GM23338 (cell line): ENCODE measurements at regions not wholly inside any gene's neighbourhood (a gene's known extent, or its start where the extent isn't known, plus 50 kb on each side); places are given as distances from the start of the nearest gene placed in this dataset.

Experiments
- CREB1 ChIP-seq: fragments of 250-450 bp; sonication (Bioruptor Pico); IDR thresholded peaks from 2 replicates; pipeline ENCODE4 v1.5.0; 2020; ENCODE audit warnings: low read depth, mild to moderate bottlenecking, moderate library complexity
- EZH2 ChIP-seq: fragments of 200-600 bp; sonication (generic); IDR thresholded peaks from one replicate; pipeline ENCODE4 v1.8.0; 2017; ENCODE audit warnings: antibody characterized with exemption, mild to moderate bottlenecking, low read depth; ENCODE audit not compliant: unreplicated experiment
- EZH2phosphoT487 ChIP-seq: fragments of 200-600 bp; sonication (generic); IDR thresholded peaks from one replicate; pipeline ENCODE4 v1.8.1; 2018; ENCODE audit warnings: antibody characterized with exemption; ENCODE audit not compliant: unreplicated experiment
- JUNB ChIP-seq: IDR thresholded peaks from one replicate; pipeline ENCODE4 v1.6.1; 2016; ENCODE audit warnings: antibody characterized with exemption; ENCODE audit not compliant: unreplicated experiment
- NANOG ChIP-seq: IDR thresholded peaks from 2 replicates; pipeline ENCODE4 v1.6.1; 2016; ENCODE audit warnings: antibody characterized with exemption, borderline replicate concordance
- POLR2AphosphoS5 ChIP-seq: IDR thresholded peaks from 2 replicates; pipeline ENCODE4 v1.6.1; 2016; ENCODE audit warnings: antibody characterized with exemption, low read depth
- STAT1 ChIP-seq: IDR thresholded peaks from one replicate; pipeline ENCODE4 v1.6.1; 2016; ENCODE audit warnings: antibody characterized with exemption; ENCODE audit not compliant: unreplicated experiment
- ZNF114 ChIP-seq: fragments of 250-450 bp; sonication (Bioruptor Pico); IDR thresholded peaks from 2 replicates; pipeline ENCODE4 v1.5.0; 2020; ENCODE audit warnings: mild to moderate bottlenecking, moderate library complexity
- ZNF331 ChIP-seq: fragments of 250-450 bp; sonication (Bioruptor Pico); IDR thresholded peaks from 2 replicates; pipeline ENCODE4 v1.5.0; 2020; ENCODE audit warnings: low read depth, mild to moderate bottlenecking, moderate library complexity
- TF ChIP-seq, protein P1 (sequence below), 2 experiments: fragments of 200-600 bp in 1 of 2; sonication (generic) in 1 of 2; conservative IDR thresholded peaks; 2 replicates each; pipeline versions ENCODE4 v1.5.1 to v1.6.1; 2016 to 2017; ENCODE audit warnings: antibody characterized with exemption in 2 of 2, low read depth in 2 of 2, mild to moderate bottlenecking in 2 of 2, moderate library complexity in 1 of 2
- TF ChIP-seq, protein P2 (sequence below): IDR thresholded peaks from one replicate; pipeline ENCODE4 v1.6.1; 2018; ENCODE audit warnings: antibody characterized with exemption; ENCODE audit not compliant: unreplicated experiment
- TF ChIP-seq, protein P3 (sequence below): IDR thresholded peaks from 2 replicates; pipeline ENCODE4 v1.6.1; 2016; ENCODE audit warnings: antibody characterized with exemption
- TF ChIP-seq, protein P4 (sequence below): fragments of 250-450 bp; sonication (Bioruptor Pico); IDR thresholded peaks from 2 replicates; pipeline ENCODE4 v1.5.0; 2020; ENCODE audit warnings: mild to moderate bottlenecking, moderate library complexity

DNA sequence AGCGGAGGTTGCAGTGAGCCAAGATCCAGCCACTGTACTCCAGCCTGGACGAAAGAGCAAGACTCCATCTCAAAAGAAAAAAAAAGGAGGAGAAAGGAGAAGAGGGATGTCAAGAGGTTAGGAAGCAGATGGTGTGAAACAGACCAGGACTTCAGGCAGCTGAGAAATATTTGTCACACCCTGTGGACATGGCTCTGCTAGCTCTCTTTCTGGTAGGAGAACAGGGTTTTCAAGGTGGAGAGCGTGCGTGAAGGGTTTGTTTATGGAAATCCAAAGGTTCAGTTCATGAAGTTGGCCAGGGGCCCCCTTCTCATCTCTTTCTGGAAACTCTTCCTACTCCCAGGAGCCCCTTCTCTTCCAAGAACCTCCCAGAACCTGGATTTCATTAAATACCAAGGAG is 110.8 kb upstream of the GALNT17 start:
- TF ChIP-seq POLR2AphosphoS5 (no peak), EZH2 (no peak), EZH2phosphoT487 (no peak), JUNB (no peak), ZNF331 (CRISPR knock-in tag) (no peak), CREB1 (no peak), STAT1 (no peak), ZNF114 (CRISPR knock-in tag) (no peak), NANOG (no peak)
- TF ChIP-seq, protein P1, sequence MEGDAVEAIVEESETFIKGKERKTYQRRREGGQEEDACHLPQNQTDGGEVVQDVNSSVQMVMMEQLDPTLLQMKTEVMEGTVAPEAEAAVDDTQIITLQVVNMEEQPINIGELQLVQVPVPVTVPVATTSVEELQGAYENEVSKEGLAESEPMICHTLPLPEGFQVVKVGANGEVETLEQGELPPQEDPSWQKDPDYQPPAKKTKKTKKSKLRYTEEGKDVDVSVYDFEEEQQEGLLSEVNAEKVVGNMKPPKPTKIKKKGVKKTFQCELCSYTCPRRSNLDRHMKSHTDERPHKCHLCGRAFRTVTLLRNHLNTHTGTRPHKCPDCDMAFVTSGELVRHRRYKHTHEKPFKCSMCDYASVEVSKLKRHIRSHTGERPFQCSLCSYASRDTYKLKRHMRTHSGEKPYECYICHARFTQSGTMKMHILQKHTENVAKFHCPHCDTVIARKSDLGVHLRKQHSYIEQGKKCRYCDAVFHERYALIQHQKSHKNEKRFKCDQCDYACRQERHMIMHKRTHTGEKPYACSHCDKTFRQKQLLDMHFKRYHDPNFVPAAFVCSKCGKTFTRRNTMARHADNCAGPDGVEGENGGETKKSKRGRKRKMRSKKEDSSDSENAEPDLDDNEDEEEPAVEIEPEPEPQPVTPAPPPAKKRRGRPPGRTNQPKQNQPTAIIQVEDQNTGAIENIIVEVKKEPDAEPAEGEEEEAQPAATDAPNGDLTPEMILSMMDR (conservative IDR thresholded peaks at IDR 0.05; ENCODE audit: low read depth in 2 of 2): no peak
- TF ChIP-seq, protein P2, sequence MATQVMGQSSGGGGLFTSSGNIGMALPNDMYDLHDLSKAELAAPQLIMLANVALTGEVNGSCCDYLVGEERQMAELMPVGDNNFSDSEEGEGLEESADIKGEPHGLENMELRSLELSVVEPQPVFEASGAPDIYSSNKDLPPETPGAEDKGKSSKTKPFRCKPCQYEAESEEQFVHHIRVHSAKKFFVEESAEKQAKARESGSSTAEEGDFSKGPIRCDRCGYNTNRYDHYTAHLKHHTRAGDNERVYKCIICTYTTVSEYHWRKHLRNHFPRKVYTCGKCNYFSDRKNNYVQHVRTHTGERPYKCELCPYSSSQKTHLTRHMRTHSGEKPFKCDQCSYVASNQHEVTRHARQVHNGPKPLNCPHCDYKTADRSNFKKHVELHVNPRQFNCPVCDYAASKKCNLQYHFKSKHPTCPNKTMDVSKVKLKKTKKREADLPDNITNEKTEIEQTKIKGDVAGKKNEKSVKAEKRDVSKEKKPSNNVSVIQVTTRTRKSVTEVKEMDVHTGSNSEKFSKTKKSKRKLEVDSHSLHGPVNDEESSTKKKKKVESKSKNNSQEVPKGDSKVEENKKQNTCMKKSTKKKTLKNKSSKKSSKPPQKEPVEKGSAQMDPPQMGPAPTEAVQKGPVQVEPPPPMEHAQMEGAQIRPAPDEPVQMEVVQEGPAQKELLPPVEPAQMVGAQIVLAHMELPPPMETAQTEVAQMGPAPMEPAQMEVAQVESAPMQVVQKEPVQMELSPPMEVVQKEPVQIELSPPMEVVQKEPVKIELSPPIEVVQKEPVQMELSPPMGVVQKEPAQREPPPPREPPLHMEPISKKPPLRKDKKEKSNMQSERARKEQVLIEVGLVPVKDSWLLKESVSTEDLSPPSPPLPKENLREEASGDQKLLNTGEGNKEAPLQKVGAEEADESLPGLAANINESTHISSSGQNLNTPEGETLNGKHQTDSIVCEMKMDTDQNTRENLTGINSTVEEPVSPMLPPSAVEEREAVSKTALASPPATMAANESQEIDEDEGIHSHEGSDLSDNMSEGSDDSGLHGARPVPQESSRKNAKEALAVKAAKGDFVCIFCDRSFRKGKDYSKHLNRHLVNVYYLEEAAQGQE: no peak
- TF ChIP-seq, protein P3, sequence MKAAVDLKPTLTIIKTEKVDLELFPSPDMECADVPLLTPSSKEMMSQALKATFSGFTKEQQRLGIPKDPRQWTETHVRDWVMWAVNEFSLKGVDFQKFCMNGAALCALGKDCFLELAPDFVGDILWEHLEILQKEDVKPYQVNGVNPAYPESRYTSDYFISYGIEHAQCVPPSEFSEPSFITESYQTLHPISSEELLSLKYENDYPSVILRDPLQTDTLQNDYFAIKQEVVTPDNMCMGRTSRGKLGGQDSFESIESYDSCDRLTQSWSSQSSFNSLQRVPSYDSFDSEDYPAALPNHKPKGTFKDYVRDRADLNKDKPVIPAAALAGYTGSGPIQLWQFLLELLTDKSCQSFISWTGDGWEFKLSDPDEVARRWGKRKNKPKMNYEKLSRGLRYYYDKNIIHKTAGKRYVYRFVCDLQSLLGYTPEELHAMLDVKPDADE: no peak
- TF ChIP-seq, protein P4, sequence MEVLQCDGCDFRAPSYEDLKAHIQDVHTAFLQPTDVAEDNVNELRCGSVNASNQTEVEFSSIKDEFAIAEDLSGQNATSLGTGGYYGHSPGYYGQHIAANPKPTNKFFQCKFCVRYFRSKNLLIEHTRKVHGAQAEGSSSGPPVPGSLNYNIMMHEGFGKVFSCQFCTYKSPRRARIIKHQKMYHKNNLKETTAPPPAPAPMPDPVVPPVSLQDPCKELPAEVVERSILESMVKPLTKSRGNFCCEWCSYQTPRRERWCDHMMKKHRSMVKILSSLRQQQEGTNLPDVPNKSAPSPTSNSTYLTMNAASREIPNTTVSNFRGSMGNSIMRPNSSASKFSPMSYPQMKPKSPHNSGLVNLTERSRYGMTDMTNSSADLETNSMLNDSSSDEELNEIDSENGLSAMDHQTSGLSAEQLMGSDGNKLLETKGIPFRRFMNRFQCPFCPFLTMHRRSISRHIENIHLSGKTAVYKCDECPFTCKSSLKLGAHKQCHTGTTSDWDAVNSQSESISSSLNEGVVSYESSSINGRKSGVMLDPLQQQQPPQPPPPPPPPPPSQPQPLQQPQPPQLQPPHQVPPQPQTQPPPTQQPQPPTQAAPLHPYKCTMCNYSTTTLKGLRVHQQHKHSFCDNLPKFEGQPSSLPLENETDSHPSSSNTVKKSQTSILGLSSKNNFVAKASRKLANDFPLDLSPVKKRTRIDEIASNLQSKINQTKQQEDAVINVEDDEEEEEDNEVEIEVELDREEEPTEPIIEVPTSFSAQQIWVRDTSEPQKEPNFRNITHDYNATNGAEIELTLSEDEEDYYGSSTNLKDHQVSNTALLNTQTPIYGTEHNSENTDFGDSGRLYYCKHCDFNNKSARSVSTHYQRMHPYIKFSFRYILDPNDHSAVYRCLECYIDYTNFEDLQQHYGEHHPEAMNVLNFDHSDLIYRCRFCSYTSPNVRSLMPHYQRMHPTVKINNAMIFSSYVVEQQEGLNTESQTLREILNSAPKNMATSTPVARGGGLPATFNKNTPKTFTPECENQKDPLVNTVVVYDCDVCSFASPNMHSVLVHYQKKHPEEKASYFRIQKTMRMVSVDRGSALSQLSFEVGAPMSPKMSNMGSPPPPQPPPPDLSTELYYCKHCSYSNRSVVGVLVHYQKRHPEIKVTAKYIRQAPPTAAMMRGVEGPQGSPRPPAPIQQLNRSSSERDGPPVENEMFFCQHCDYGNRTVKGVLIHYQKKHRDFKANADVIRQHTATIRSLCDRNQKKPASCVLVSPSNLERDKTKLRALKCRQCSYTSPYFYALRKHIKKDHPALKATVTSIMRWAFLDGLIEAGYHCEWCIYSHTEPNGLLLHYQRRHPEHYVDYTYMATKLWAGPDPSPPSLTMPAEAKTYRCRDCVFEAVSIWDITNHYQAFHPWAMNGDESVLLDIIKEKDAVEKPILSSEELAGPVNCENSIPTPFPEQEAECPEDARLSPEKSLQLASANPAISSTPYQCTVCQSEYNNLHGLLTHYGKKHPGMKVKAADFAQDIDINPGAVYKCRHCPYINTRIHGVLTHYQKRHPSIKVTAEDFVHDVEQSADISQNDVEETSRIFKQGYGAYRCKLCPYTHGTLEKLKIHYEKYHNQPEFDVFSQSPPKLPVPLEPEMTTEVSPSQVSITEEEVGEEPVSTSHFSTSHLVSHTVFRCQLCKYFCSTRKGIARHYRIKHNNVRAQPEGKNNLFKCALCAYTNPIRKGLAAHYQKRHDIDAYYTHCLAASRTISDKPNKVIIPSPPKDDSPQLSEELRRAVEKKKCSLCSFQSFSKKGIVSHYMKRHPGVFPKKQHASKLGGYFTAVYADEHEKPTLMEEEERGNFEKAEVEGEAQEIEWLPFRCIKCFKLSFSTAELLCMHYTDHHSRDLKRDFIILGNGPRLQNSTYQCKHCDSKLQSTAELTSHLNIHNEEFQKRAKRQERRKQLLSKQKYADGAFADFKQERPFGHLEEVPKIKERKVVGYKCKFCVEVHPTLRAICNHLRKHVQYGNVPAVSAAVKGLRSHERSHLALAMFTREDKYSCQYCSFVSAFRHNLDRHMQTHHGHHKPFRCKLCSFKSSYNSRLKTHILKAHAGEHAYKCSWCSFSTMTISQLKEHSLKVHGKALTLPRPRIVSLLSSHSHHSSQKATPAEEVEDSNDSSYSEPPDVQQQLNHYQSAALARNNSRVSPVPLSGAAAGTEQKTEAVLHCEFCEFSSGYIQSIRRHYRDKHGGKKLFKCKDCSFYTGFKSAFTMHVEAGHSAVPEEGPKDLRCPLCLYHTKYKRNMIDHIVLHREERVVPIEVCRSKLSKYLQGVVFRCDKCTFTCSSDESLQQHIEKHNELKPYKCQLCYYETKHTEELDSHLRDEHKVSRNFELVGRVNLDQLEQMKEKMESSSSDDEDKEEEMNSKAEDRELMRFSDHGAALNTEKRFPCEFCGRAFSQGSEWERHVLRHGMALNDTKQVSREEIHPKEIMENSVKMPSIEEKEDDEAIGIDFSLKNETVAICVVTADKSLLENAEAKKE: no peak
